ENCODE measurements at regions not wholly inside any gene's neighbourhood (a gene's known extent, or its start where the extent isn't known, plus 50 kb on each side); places are given as distances from the start of the nearest gene placed in this dataset.

DNA sequence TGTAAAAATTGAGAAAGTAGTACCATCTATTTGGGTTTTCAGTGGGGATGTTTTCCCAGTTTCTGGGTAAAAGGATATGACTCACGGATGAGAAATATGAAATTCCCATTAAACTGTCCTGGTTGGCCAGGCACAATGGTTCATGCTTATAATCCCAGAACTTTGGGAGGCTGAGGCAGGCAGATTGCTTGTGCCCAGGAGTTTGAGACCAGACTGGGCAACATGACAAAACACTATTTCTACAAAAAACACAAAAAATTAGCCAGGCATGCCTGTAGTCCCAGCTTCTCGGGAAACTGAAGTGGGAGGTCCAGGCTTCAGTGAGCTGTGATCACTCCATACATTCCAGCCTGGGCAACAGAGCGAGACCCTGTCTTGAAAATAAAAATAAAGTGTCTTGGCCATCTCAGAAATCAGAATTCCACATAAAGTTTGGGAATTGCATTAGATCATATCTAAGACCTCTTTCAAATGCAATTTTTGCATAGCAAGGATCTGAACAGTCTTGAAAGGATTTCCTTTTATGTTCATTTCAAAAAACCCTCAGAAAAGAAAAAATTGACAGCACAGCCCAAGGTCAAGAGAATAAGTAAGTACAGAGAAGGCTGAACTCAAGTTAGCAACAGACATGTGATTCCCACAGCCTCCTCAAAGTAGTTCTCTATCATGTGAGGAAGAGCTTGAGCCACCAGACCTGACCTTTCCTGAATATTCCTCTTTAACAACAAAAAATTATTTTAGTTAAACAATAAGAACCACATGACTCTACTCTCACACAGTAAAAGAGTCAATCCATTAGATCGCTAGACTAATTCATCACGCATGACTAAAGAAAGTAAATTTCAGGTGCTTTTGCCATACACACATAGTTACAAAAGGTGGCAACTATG is 141.5 kb upstream of the CAV2 start:
- no peaks in the 10 kb centered on the region for H3K36me3 ChIP-seq (ENCODE audit: insufficient read depth, low read length)
- no peaks in the 10 kb centered on the region for H4K20me1 ChIP-seq (ENCODE audit: insufficient read depth, low read length)
- no peaks in the 10 kb centered on the region for H3K9me2 ChIP-seq (ENCODE audit: low read depth, low read length)
- no peaks in the 10 kb centered on the region for H3F3A ChIP-seq (ENCODE audit: insufficient read depth, low read length)
- H2AFZ ChIP-seq (ENCODE audit: low read length) = no peak overlapping the region
- H3K27me3 ChIP-seq (ENCODE audit: insufficient read depth, low read length) = no peaks in the 10 kb centered on the region
- H3K4me1 ChIP-seq (ENCODE audit: insufficient read depth, low read length, severe bottlenecking) = no peaks in the 10 kb centered on the region
- TF ChIP-seq, protein P1, sequence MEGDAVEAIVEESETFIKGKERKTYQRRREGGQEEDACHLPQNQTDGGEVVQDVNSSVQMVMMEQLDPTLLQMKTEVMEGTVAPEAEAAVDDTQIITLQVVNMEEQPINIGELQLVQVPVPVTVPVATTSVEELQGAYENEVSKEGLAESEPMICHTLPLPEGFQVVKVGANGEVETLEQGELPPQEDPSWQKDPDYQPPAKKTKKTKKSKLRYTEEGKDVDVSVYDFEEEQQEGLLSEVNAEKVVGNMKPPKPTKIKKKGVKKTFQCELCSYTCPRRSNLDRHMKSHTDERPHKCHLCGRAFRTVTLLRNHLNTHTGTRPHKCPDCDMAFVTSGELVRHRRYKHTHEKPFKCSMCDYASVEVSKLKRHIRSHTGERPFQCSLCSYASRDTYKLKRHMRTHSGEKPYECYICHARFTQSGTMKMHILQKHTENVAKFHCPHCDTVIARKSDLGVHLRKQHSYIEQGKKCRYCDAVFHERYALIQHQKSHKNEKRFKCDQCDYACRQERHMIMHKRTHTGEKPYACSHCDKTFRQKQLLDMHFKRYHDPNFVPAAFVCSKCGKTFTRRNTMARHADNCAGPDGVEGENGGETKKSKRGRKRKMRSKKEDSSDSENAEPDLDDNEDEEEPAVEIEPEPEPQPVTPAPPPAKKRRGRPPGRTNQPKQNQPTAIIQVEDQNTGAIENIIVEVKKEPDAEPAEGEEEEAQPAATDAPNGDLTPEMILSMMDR (IDR thresholded peaks at IDR 0.05; ENCODE audit: low read length) = no peak
- no peak for TF ChIP-seq EZH2 (IDR thresholded peaks at IDR 0.05; ENCODE audit: borderline replicate concordance, low read length)
- H3K9ac ChIP-seq (ENCODE audit: low read length) = no peak overlapping the region
- H3K79me2 ChIP-seq (ENCODE audit: insufficient read depth, low read length) = no peaks in the 10 kb centered on the region
- no peak overlapping the region for H3K4me3 ChIP-seq (ENCODE audit: low read depth, low read length, poor library complexity, severe bottlenecking)
- no peak overlapping the region for H3K4me2 ChIP-seq (ENCODE audit: low read length)
- H3K9me3 ChIP-seq (ENCODE audit: low read length) = no peaks in the 10 kb centered on the region
- H3K27ac ChIP-seq (ENCODE audit: low read depth, low read length, poor library complexity, severe bottlenecking) = no peak overlapping the region

GRCh38 chr7:116361767-116362166 is 137.8 kb upstream of the CAV2 start:
- Histone ChIP-seq H3K9me3 (ENCODE audit: low read length) (no peaks in the 10 kb centered on the region), H3K4me2 (ENCODE audit: low read length) (no peak overlapping the region), H3K36me3 (ENCODE audit: insufficient read depth, low read length) (no peaks in the 10 kb centered on the region), H4K20me1 (ENCODE audit: insufficient read depth, low read length) (no peaks in the 10 kb centered on the region), H3K27me3 (ENCODE audit: insufficient read depth, low read length) (no peaks in the 10 kb centered on the region), H3K27ac (ENCODE audit: low read depth, low read length, poor library complexity, severe bottlenecking) (no peak overlapping the region), H2AFZ (ENCODE audit: low read length) (no peak overlapping the region), H3K79me2 (ENCODE audit: insufficient read depth, low read length) (no peaks in the 10 kb centered on the region), H3K9me2 (ENCODE audit: low read depth, low read length) (no peaks in the 10 kb centered on the region), H3K9ac (ENCODE audit: low read length) (no peak overlapping the region), H3K4me3 (ENCODE audit: low read depth, low read length, poor library complexity, severe bottlenecking) (no peak overlapping the region), H3K4me1 (ENCODE audit: insufficient read depth, low read length, severe bottlenecking) (no peaks in the 10 kb centered on the region), H3F3A (ENCODE audit: insufficient read depth, low read length) (no peaks in the 10 kb centered on the region)
- TF ChIP-seq EZH2 (IDR thresholded peaks at IDR 0.05; ENCODE audit: borderline replicate concordance, low read length) = no peak
- TF ChIP-seq, protein P1 (IDR thresholded peaks at IDR 0.05; ENCODE audit: low read length) = no peak

DNA sequence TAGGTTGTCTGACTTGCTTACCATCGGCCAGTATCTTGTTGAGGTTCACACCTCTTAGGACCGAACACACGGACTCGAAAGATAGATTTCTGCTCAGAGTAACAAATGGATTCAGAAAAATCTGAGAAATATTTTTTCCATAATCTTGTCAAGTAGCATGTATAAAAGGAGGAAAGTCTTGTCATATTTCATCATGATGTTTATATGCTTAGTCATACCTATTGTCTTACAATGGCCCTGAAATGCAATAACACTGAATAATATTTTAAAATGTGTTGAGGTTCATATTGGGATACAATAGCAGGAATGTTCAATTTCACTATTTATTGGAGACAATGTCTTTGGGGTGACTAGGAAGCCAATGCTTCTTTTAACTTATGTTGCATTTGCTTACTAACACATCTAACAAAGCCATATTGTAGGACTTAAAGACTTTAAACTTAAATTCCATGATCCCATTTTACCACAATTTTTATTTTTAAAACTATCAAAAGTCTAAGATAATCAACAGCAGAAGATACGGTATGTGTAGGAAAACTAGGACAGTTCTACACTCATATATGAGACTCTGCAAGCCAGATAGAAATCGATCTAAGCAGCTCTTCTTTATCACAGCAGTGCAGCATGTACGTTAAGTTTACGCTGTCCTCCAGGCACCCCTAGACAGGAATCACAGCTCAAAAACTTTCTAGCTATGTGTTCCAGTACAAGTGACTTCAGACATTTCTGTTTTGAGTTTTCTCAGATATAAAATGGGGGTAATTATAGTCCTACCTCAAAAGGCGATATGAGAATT is 135.7 kb upstream of the CAV2 start:
- Histone ChIP-seq H3K9me2 (ENCODE audit: low read depth, low read length) (no peaks in the 10 kb centered on the region), H4K20me1 (ENCODE audit: insufficient read depth, low read length) (no peaks in the 10 kb centered on the region), H3K4me3 (ENCODE audit: low read depth, low read length, poor library complexity, severe bottlenecking) (no peak overlapping the region), H2AFZ (ENCODE audit: low read length) (no peak overlapping the region), H3K36me3 (ENCODE audit: insufficient read depth, low read length) (no peaks in the 10 kb centered on the region), H3K9ac (ENCODE audit: low read length) (no peak overlapping the region), H3K79me2 (ENCODE audit: insufficient read depth, low read length) (no peaks in the 10 kb centered on the region), H3K4me2 (ENCODE audit: low read length) (no peak overlapping the region), H3K9me3 (ENCODE audit: low read length) (no peaks in the 10 kb centered on the region), H3K27me3 (ENCODE audit: insufficient read depth, low read length) (no peaks in the 10 kb centered on the region), H3F3A (ENCODE audit: insufficient read depth, low read length) (no peaks in the 10 kb centered on the region), H3K4me1 (ENCODE audit: insufficient read depth, low read length, severe bottlenecking) (no peaks in the 10 kb centered on the region), H3K27ac (ENCODE audit: low read depth, low read length, poor library complexity, severe bottlenecking) (no peak overlapping the region)
- TF ChIP-seq EZH2 (IDR thresholded peaks at IDR 0.05; ENCODE audit: borderline replicate concordance, low read length) = no peak
- TF ChIP-seq, protein P1 (IDR thresholded peaks at IDR 0.05; ENCODE audit: low read length) = no peak
